ENCODE measurements at regions not wholly inside any gene's neighbourhood (a gene's known extent, or its start where the extent isn't known, plus 50 kb on each side); places are given as distances from the start of the nearest gene placed in this dataset.

DNA sequence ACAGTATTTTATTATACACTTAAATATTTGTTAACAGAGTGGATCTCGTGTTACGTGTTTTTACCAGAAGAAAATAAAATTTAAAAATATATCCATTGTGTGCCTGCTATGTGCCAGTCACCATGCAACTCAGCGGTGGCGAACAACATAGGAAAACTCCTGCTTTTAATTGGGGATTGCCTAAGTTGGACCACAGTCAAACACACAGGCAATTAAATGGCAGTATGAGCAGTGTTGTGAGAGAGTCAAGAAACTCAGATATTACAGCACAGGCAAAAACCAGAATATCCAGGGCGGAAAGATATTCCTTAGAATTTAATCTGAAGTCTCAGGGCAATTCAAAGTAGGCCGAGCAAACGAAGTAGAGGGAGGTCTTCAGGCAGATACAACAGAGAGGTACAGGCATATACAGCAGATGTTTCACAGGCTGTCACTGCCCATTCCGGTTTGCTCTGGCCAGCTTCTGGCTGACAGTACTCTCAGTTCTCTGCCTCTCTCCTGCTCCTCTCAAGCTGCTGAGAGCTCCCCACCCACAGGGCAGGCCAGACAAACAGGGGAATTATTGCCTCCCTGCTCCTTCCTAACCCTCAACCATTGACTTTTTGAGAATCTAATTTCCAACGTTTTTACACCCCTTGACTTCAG lies 540.2 kb upstream of the TMEM132C start:
- H3K27me3 Mint-ChIP-seq (ENCODE audit: low read depth): no peaks in the 10 kb centered on the region; the same call in 1 of the 2 replicates

More for the DNA sequence above, 540.2 kb upstream of the TMEM132C start:
- Histone ChIP-seq H3K79me2 (ENCODE audit: insufficient read depth, low read length) (no peaks in the 10 kb centered on the region), H4K91ac (ENCODE audit: insufficient read length, low read depth, low read length) (no peak overlapping the region), H3K9ac (ENCODE audit: extremely low read depth, insufficient read length, low read length) (no peak overlapping the region), H2AFZ (ENCODE audit: low read length) (no peak overlapping the region), H3K56ac (ENCODE audit: insufficient read length, low read depth, low read length) (no peak overlapping the region), H3K23ac (ENCODE audit: insufficient read length, low read depth, low read length) (no peak overlapping the region), H2AK5ac (ENCODE audit: insufficient read length, low read length) (no peak overlapping the region), H2BK120ac (ENCODE audit: low read depth, low read length, poor library complexity, severe bottlenecking) (no peak overlapping the region), H3K4me2 (ENCODE audit: insufficient read depth, insufficient read length, low read length) (no peak overlapping the region), H2BK20ac (ENCODE audit: low read depth, low read length, poor library complexity, severe bottlenecking) (no peak overlapping the region), H4K8ac (replicated peaks; ENCODE audit: insufficient read length, low read depth, low read length) (no peak overlapping the region), H3K14ac (ENCODE audit: insufficient read depth, low read length) (no peak overlapping the region), H2BK5ac (ENCODE audit: insufficient read length, low read length) (no peak overlapping the region), H3K4me1 (ENCODE audit: insufficient read depth, low read length) (no peaks in the 10 kb centered on the region), H3K9me3 (ENCODE audit: control insufficient read depth, low read depth, low read length) (no peaks in the 10 kb centered on the region), H3K27me3 (ENCODE audit: insufficient read depth, low read length) (no peaks in the 10 kb centered on the region), H3K4ac (ENCODE audit: low read depth, low read length) (no peak overlapping the region), H3K23me2 (ENCODE audit: insufficient read length, low read depth, low read length, poor library complexity, severe bottlenecking) (no peaks in the 10 kb centered on the region), H2BK12ac (ENCODE audit: insufficient read length, low read depth, low read length) (no peak overlapping the region), H3T11ph (ENCODE audit: low read length) (no peak overlapping the region), H3K27ac (ENCODE audit: insufficient read length, low read depth, low read length) (no peak overlapping the region), H4K5ac (ENCODE audit: insufficient read length, low read depth, low read length) (no peak overlapping the region), H2BK15ac (ENCODE audit: low read depth, low read length) (no peak overlapping the region), H3K79me1 (ENCODE audit: insufficient read depth, low read depth, low read length, poor library complexity, severe bottlenecking) (no peaks in the 10 kb centered on the region), H3K18ac (ENCODE audit: insufficient read length, low read depth, low read length) (no peak overlapping the region), H4K20me1 (ENCODE audit: control insufficient read depth, insufficient read depth, insufficient read length) (no peaks in the 10 kb centered on the region)
- no peaks in the 10 kb centered on the region for H3K36me3 Mint-ChIP-seq (ENCODE audit: insufficient read depth in 1 of 3, low read depth in 3 of 3)
- H3K4me1 Mint-ChIP-seq: peaks cover 2 to 14% of the 10 kb centered on the region in 2 experiments; a peak in 3 of 4 replicates
- DNase-seq: no peak
- WGBS (ENCODE audit: extremely low coverage, insufficient read length, low lambda C conversion rate): no CpG with 5 or more reads among the region's 9 CpGs
- H3K27ac Mint-ChIP-seq: 0 out of 7 replicates have a peak overlapping the region, but pooled peaks of 1 of the 3 experiments have one; percentile 37
- peaks cover 0 to 3% of the 10 kb centered on the region in 2 experiments; a peak in 1 of 5 replicates for H3K9me3 Mint-ChIP-seq
- TF ChIP-seq, protein P1, sequence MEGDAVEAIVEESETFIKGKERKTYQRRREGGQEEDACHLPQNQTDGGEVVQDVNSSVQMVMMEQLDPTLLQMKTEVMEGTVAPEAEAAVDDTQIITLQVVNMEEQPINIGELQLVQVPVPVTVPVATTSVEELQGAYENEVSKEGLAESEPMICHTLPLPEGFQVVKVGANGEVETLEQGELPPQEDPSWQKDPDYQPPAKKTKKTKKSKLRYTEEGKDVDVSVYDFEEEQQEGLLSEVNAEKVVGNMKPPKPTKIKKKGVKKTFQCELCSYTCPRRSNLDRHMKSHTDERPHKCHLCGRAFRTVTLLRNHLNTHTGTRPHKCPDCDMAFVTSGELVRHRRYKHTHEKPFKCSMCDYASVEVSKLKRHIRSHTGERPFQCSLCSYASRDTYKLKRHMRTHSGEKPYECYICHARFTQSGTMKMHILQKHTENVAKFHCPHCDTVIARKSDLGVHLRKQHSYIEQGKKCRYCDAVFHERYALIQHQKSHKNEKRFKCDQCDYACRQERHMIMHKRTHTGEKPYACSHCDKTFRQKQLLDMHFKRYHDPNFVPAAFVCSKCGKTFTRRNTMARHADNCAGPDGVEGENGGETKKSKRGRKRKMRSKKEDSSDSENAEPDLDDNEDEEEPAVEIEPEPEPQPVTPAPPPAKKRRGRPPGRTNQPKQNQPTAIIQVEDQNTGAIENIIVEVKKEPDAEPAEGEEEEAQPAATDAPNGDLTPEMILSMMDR (conservative IDR thresholded peaks at IDR 0.05): no peak
- no peak overlapping the region for H3K4me3 Mint-ChIP-seq

All from H9 (cell line).